ENCODE measurements at regions not wholly inside any gene's neighbourhood (a gene's known extent, or its start where the extent isn't known, plus 50 kb on each side); places are given as distances from the start of the nearest gene placed in this dataset.

- Mint-ChIP-seq H3K4me3 (no peak overlapping the region), H3K9me3 (peaks cover 0 to 2% (median 0%) of the 10 kb centered on the region in 9 donors), H3K36me3 (no peaks in the 10 kb centered on the region), H3K27me3 (peaks cover 0 to 12% (median 4%) of the 10 kb centered on the region in 5 donors), H3K4me1 (no peaks in the 10 kb centered on the region), H3K27ac (no peak overlapping the region)
- ATAC-seq, result no peak
- no peak for DNase-seq
- POLR2A ChIA-PET, result no interaction called here
Measured at GRCh38 chr1:224852901-224853568, 76.4 kb upstream of the DNAH14 start.

- Mint-ChIP-seq H3K27me3 (peaks cover 0 to 10% (median 9%) of the 10 kb centered on the region in 5 donors), H3K27ac (no peak overlapping the region), H3K9me3 (peaks cover 0 to 2% (median 0%) of the 10 kb centered on the region in 9 donors), H3K4me3 (no peak overlapping the region), H3K36me3 (no peaks in the 10 kb centered on the region), H3K4me1 (no peaks in the 10 kb centered on the region)
- DNase-seq, result no peak
- no peak for ATAC-seq
- POLR2A ChIA-PET, result no interaction called here
Measured at GRCh38 chr1:224856973-224857372, 72.5 kb upstream of the DNAH14 start.

- peaks cover 0 to 6% (median 0%) of the 10 kb centered on the region in 9 donors for H3K9me3 Mint-ChIP-seq
- no peaks in the 10 kb centered on the region for H3K36me3 Mint-ChIP-seq
- H3K27ac Mint-ChIP-seq, result no peak overlapping the region
- DNase-seq (no peak), ATAC-seq (no peak)
- POLR2A ChIA-PET, result no interaction called here
- H3K4me1 Mint-ChIP-seq, result no peaks in the 10 kb centered on the region
- H3K4me3 Mint-ChIP-seq, result no peak overlapping the region
- peaks cover 11 to 22% (median 19%) of the 10 kb centered on the region in 5 donors for H3K27me3 Mint-ChIP-seq
Measured at GRCh38 chr1:224859651-224860050, 69.8 kb upstream of the DNAH14 start.

GRCh38 chr1:224860488-224861338 is 68.8 kb upstream of the DNAH14 start:
- no peak overlapping the region for H3K27ac Mint-ChIP-seq
- no peaks in the 10 kb centered on the region for H3K4me1 Mint-ChIP-seq
- POLR2A ChIA-PET, result no interaction called here
- no peak for DNase-seq
- peaks cover 9 to 22% (median 19%) of the 10 kb centered on the region in 5 donors for H3K27me3 Mint-ChIP-seq
- ATAC-seq, result no peak
- peaks cover 0 to 3% (median 0%) of the 10 kb centered on the region in 3 donors for H3K36me3 Mint-ChIP-seq
- peaks cover 0 to 15% (median 3%) of the 10 kb centered on the region in 9 donors for H3K9me3 Mint-ChIP-seq
- H3K4me3 Mint-ChIP-seq, result no peak overlapping the region

GRCh38 chr1:224861339-224861716 is 68.1 kb upstream of the DNAH14 start:
- POLR2A ChIA-PET, result no interaction called here
- no peak for ATAC-seq
- H3K9me3 Mint-ChIP-seq, result peaks cover 0 to 21% (median 4%) of the 10 kb centered on the region in 9 donors

GRCh38 chr1:224863486-224863885 is 66.0 kb upstream of the DNAH14 start:
- Mint-ChIP-seq H3K36me3 (peaks cover 0 to 13% (median 0%) of the 10 kb centered on the region in 3 donors), H3K4me3 (no peak overlapping the region), H3K4me1 (no peaks in the 10 kb centered on the region), H3K9me3 (peaks cover 0 to 28% (median 4%) of the 10 kb centered on the region in 9 donors), H3K27ac (no peak overlapping the region), H3K27me3 (peaks cover 9 to 21% (median 19%) of the 10 kb centered on the region in 5 donors)
- POLR2A ChIA-PET, result no interaction called here
- no peak for DNase-seq
- ATAC-seq, result no peak

More at GRCh38 chr1:224861339-224861716, 68.1 kb upstream of the DNAH14 start:
- Mint-ChIP-seq H3K4me1 (no peaks in the 10 kb centered on the region), H3K27me3 (peaks cover 9 to 22% (median 19%) of the 10 kb centered on the region in 5 donors), H3K36me3 (peaks cover 0 to 9% (median 0%) of the 10 kb centered on the region in 3 donors), H3K27ac (no peak overlapping the region), H3K4me3 (no peak overlapping the region)
- DNase-seq, result no peak

- peaks cover 0 to 28% (median 4%) of the 10 kb centered on the region in 9 donors for H3K9me3 Mint-ChIP-seq
- no peak overlapping the region for H3K4me3 Mint-ChIP-seq
- H3K27me3 Mint-ChIP-seq, result peaks cover 9 to 23% (median 19%) of the 10 kb centered on the region in 5 donors
- ATAC-seq, result no peak
- no peak for DNase-seq
- H3K4me1 Mint-ChIP-seq, result no peaks in the 10 kb centered on the region
- no peak overlapping the region for H3K27ac Mint-ChIP-seq
- H3K36me3 Mint-ChIP-seq, result peaks cover 0 to 13% (median 0%) of the 10 kb centered on the region in 3 donors
- POLR2A ChIA-PET, result no interaction called here
Measured at GRCh38 chr1:224864006-224864405, 65.5 kb upstream of the DNAH14 start.

- no peak overlapping the region for H3K4me3 Mint-ChIP-seq
- H3K27me3 Mint-ChIP-seq, result peaks cover 8 to 23% (median 17%) of the 10 kb centered on the region in 5 donors
- POLR2A ChIA-PET, result no interaction called here
- H3K9me3 Mint-ChIP-seq, result peaks cover 0 to 28% (median 4%) of the 10 kb centered on the region in 9 donors
- DNase-seq (no peak), ATAC-seq (no peak)
- H3K27ac Mint-ChIP-seq, result no peak overlapping the region
- peaks cover 0 to 13% (median 0%) of the 10 kb centered on the region in 3 donors for H3K36me3 Mint-ChIP-seq
- H3K4me1 Mint-ChIP-seq, result no peaks in the 10 kb centered on the region
Measured at GRCh38 chr1:224865510-224865909, 64.0 kb upstream of the DNAH14 start.

- ATAC-seq (no peak), DNase-seq (no peak)
- Mint-ChIP-seq H3K4me1 (no peaks in the 10 kb centered on the region), H3K36me3 (peaks cover 0 to 13% (median 0%) of the 10 kb centered on the region in 3 donors), H3K27me3 (peaks cover 7 to 19% (median 14%) of the 10 kb centered on the region in 5 donors), H3K9me3 (peaks cover 0 to 28% (median 4%) of the 10 kb centered on the region in 9 donors), H3K27ac (no peak overlapping the region), H3K4me3 (no peak overlapping the region)
- POLR2A ChIA-PET, result no interaction called here
Measured at GRCh38 chr1:224866940-224867339, 62.5 kb upstream of the DNAH14 start.

- Mint-ChIP-seq H3K27me3 (peaks cover 7 to 18% (median 11%) of the 10 kb centered on the region in 5 donors), H3K9me3 (peaks cover 0 to 28% (median 4%) of the 10 kb centered on the region in 9 donors), H3K4me1 (no peaks in the 10 kb centered on the region), H3K36me3 (peaks cover 0 to 13% (median 0%) of the 10 kb centered on the region in 3 donors), H3K27ac (no peak overlapping the region), H3K4me3 (no peak overlapping the region)
- DNase-seq (no peak), ATAC-seq (no peak)
- POLR2A ChIA-PET, result no interaction called here
Measured at GRCh38 chr1:224867715-224868114, 61.8 kb upstream of the DNAH14 start.

- peaks cover 4 to 14% (median 10%) of the 10 kb centered on the region in 5 donors for H3K27me3 Mint-ChIP-seq
- H3K9me3 Mint-ChIP-seq, result no peaks in the 10 kb centered on the region
- DNase-seq (no peak), ATAC-seq (no peak)
- POLR2A ChIA-PET, result no interaction called here
- no peak overlapping the region for H3K27ac Mint-ChIP-seq
- no peaks in the 10 kb centered on the region for H3K36me3 Mint-ChIP-seq
- no peak overlapping the region for H3K4me3 Mint-ChIP-seq
- H3K4me1 Mint-ChIP-seq, result no peaks in the 10 kb centered on the region
Measured at GRCh38 chr1:224872832-224873433, 56.5 kb upstream of the DNAH14 start.

GRCh38 chr1:224873434-224874369 is 55.8 kb upstream of the DNAH14 start:
- H3K9me3 Mint-ChIP-seq, result no peaks in the 10 kb centered on the region
- no peak overlapping the region for H3K27ac Mint-ChIP-seq
- ATAC-seq, result no peak
- H3K4me1 Mint-ChIP-seq, result no peaks in the 10 kb centered on the region
- no peak overlapping the region for H3K4me3 Mint-ChIP-seq
- H3K27me3 Mint-ChIP-seq, result peaks cover 4 to 16% (median 10%) of the 10 kb centered on the region in 5 donors
- POLR2A ChIA-PET, result no interaction called here
- no peak for DNase-seq
- H3K36me3 Mint-ChIP-seq, result no peaks in the 10 kb centered on the region
